MG63 (cell line): ENCODE measurements at regions not wholly inside any gene's neighbourhood (a gene's known extent, or its start where the extent isn't known, plus 50 kb on each side); places are given as distances from the start of the nearest gene placed in this dataset.
"Not testable (repeated sequence)": the region's sequence is repeated elsewhere in the genome, so short reads cannot be mapped to it uniquely, and the experiment has no call there.

Experiments
- DNase-seq: peaks from one replicate; pipeline ENCODE4 v3.0.0-alpha.2; 2020
- H3K27me3 ChIP-seq: fragments of 250-450 bp; sonication (Bioruptor Pico); 2 replicates; pipeline ENCODE4 v1.5.1; 2020; ENCODE audit warnings: mild to moderate bottlenecking, moderate library complexity
- H3K36me3 ChIP-seq: fragments of 250-450 bp; sonication (Bioruptor Pico); 2 replicates; pipeline ENCODE4 v1.5.1; 2020; ENCODE audit warnings: mild to moderate bottlenecking, moderate library complexity
- H3K4me3 ChIP-seq: fragments of 250-450 bp; sonication (Bioruptor Pico); 2 replicates; pipeline ENCODE4 v1.5.1; 2020; ENCODE audit warnings: mild to moderate bottlenecking, moderate library complexity
- H3K9me3 ChIP-seq: fragments of 250-450 bp; sonication (Bioruptor Pico); 2 replicates; pipeline ENCODE4 v1.5.1; 2020; ENCODE audit warnings: mild to moderate bottlenecking, moderate library complexity

DNA sequence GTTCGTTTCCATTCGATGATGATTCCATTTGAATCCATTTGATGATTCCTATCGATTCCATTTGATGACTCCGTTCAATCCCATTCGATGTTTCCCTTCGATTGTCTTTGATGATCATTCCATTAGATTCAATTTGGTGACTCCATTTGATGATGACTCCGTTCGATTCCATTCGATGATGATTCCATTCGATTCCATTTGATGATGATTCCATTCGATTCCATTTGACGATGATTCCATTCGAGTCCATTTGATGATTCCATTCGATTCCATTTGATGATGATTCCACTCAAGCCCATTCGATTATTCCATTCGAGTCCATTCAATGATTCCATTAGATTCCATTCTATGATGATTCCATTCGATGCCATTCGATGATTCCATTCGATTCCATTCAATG is 2730.6 kb downstream of the RPIA start:
- H3K36me3 ChIP-seq, H3K27me3 ChIP-seq, H3K4me3 ChIP-seq, DNase-seq: not testable (repeated sequence)
- H3K9me3 ChIP-seq = peaks cover 18% of the 10 kb centered on the region

DNA sequence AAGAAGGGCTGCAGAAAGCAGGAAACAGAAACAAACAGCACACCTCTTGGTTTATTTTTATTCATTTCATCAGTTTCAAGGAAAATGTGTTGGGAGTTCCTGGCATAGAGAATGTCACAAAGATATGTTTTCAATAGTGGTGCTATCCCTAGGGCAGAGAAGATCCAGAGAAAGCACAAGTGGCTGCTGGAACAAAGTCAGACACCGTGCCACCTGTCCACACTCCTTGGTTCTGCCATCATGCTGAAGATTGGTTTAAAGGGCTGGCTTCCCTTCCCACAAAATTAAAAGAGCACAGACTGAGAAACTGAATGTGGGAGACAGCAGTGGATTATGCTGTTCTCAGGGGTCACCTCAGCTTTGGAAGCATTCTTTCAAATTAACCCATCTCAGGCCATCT is 2735.7 kb downstream of the RPIA start:
- H3K36me3 ChIP-seq, DNase-seq, H3K9me3 ChIP-seq, H3K27me3 ChIP-seq, H3K4me3 ChIP-seq: not testable (repeated sequence)

DNA sequence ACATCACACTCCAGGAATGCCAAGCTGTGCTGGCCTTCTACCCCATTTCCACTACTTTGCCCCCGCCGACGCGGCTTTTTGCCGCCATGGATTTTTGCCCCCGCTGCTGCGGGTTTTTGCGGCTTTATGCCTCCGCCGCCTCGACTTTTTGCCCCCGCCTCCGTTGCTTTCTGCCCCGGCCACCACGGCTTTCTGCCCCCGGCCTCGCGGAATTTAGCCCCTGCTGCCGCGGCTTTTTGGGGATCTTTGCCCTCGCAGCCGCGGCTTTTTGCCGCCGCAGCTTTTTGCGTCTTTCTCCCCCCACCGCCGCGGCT is 2750.4 kb downstream of the RPIA start:
- DNase-seq, H3K36me3 ChIP-seq, H3K9me3 ChIP-seq: not testable (repeated sequence)
- Histone ChIP-seq H3K27me3 (peaks cover 17% of the 10 kb centered on the region), H3K4me3 (peak overlapping the region; percentile 33; the same call in 1 of the 2 replicates)

DNA sequence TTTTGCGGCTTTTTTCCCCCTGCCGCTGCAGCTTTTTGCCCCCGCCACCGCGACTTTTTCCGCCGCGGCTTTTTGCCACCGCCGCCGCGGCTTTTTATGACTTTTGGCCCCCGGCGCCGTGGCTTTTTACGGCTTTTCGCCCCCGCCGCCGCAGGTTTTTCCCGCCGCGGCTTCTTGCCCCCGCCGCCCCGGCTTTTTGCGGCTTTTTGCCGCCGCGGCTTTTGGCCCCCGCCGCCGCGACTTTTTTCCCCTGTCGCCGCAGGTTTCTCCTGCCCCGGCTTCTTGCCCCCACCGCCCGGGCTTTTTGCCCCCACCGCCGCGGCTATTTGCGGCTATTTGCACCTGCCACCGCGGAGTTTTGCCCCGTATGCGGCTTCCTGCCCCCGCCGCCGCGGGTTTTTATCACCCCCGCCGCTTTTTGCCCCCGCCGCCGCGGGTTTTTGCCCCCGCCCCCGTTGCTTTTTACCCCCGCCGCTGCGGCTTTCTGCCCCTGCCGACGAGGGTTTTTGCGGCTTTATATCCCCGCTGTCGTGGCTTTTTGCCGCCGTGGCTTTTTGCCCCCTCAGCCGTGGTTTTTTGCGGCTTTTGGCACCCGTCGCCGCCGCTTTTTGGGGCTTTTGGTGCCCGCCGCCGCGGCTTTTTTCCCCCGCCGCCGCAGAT is 2750.9 kb downstream of the RPIA start:
- no peaks in the 10 kb centered on the region for H3K36me3 ChIP-seq
- no peaks in the 10 kb centered on the region for H3K9me3 ChIP-seq
- peak overlapping the region; percentile 33 for H3K4me3 ChIP-seq
- H3K27me3 ChIP-seq = peaks cover 17% of the 10 kb centered on the region
- peak; percentile 17 for DNase-seq

DNA sequence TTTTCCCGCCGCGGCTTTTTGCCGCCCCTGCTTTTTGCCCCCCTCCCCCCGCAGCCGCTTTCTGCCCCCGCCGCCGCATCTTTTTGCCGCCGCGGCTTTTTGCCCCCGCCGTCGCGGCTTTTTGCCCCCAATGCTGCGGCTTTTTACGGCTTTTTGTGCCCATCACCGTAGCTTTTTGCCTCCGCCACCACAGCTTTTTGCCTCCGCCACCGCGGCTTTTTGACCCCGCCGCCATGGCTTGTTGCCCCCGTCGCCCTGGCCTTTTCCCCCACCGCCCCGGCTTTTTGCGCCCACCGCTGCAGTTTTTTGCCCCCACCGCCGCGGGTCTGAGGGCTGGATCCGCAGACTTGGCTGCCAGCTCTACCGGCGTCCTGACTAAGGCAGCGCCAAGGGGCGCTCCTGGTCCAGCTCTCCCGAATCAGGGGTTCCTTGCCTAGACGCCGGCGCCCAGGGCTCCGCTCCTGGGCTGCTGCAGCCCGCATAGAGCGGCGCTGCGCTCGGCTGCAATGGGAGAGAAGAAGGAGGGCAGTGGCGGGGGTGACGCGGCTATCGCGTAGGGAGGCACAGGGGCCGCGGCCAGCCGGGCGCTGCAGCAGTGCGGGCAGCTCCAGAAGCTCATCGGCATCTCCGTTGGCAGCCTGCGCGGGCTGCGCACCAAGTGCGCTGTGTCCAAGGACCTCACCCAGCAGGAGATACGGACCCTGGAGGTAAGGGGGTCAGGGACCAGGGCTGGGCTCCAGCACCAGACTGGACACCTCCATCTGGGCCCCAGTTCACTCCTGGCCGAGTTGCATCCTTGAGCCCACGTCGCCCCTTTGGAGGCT is 2751.6 kb downstream of the RPIA start:
- not testable (repeated sequence) for DNase-seq, H3K9me3 ChIP-seq, H3K36me3 ChIP-seq
- Histone ChIP-seq H3K27me3 (peaks cover 17% of the 10 kb centered on the region), H3K4me3 (peak overlapping the region; percentile 33; the same call in 1 of the 2 replicates)

DNA sequence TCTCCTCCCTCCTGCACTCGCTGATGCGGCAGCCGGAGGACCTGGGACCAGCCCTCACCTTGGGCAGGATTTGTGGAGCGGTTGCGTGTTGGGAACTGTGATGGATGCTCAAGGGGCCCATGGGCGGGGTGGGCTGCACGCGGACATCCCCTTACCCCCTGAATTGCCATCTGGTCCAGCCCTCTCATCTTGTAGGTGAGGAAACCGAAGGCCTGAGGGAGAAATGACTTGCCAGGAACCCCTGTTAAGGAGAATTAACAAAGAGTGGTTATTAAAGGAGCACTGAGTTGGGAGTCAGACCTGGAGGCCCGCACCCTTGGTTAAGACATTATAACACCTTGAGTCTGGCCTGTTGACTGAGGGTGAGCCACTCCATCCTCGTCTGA is 2752.2 kb downstream of the RPIA start:
- not testable (repeated sequence) for H3K4me3 ChIP-seq, H3K9me3 ChIP-seq, DNase-seq, H3K36me3 ChIP-seq
- peaks cover 17% of the 10 kb centered on the region for H3K27me3 ChIP-seq

DNA sequence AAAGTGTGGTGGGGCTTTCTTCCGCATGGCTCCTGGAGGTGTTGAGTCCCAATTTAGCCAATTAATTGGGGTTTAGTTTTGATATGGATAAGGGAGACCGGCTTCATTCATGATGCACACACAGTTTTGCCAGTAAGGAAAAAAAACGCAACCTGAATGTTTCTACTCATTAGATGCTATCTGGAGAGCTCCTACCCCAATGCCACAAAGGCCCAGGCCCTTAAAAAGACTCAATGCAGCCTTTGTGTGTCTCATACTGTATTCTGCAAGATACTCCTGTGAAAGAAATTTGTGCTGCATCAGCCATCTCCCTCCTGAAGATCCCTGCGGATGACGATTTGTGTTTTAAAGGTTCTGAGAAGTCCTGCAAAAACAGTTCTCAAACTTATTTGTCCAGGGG is 2754.2 kb downstream of the RPIA start:
- H3K9me3 ChIP-seq, H3K36me3 ChIP-seq, DNase-seq, H3K4me3 ChIP-seq: not testable (repeated sequence)
- peaks cover 17% of the 10 kb centered on the region for H3K27me3 ChIP-seq

DNA sequence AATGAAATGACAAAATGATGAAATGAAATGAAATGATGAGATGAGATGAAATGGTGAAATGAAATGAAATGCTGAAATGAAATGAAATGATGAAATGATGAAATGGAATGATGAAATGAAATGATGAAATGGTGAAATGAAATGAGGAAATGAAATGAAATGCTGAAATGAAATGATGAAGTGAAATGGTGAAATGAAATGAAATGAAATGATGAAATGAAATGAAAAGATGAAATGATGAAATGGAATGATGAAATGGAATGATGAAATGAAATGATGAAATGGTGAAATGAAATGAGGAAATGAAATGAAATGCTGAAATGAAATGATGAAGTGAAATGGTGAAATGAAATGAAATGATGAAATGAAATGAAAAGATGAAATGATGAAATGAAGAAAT is 2755.0 kb downstream of the RPIA start:
- not testable (repeated sequence) for H3K36me3 ChIP-seq, DNase-seq, H3K9me3 ChIP-seq, H3K4me3 ChIP-seq
- H3K27me3 ChIP-seq = peaks cover 15% of the 10 kb centered on the region

DNA sequence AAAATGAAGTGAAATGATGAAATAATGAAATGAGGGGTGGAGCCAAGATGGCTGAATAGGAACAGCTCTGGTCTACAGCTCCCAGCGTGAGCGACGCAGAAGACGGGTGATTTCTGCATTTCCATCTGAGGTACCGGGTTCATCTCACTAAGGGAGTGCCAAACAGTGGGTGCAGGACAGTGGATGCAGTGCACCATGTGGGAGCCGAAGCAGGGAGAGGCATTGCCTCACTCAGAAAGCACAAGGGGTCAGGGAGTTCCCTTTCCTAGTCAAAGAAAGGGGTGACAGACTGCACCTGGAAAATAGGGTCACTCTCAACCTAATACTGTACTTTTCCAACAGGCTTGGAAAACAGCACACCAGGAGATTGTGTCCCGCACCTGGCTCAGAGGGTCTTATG is 2755.4 kb downstream of the RPIA start:
- peaks cover 14% of the 10 kb centered on the region for H3K27me3 ChIP-seq
- not testable (repeated sequence) for H3K36me3 ChIP-seq, H3K4me3 ChIP-seq, H3K9me3 ChIP-seq, DNase-seq

DNA sequence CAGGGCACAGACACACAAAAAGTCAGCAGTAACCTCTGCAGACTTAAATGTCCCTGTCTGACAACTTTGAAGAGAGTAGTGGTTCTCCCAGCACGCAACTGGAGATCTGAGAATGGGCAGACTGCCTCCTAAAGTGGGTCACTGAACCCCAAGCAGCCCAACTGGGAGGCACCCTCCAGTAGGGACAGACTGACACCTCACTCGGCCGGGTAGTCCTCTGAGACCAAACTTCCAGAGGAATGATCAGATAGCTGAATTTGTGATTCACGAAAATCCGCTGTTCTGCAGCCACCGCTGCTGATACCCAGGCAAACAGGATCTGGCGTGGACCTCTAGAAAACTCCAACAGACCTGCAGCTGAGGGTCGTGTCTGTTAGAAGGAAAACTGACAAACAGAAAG is 2756.0 kb downstream of the RPIA start:
- not testable (repeated sequence) for DNase-seq, H3K36me3 ChIP-seq, H3K27me3 ChIP-seq, H3K9me3 ChIP-seq, H3K4me3 ChIP-seq

DNA sequence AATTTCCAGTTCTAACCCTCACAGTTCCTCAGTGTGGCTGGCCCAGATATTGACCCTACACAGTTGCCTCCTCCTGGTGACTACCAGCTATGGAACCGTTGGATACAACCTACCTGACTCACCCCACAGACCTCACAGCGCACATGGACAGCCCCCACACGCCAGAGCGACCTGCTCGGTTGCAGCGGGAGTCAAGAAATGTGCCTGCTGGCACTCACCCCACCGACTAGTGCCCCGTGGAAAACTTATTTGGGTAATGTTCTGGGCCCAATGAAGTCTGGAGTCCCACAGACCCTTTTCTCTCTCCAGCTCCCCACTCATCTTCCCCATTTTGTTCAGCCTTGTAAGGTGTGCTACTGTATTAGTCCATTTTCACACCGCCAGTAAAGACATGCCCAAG is 2770.8 kb downstream of the RPIA start:
- H3K4me3 ChIP-seq, H3K27me3 ChIP-seq, DNase-seq, H3K36me3 ChIP-seq, H3K9me3 ChIP-seq: not testable (repeated sequence)

DNA sequence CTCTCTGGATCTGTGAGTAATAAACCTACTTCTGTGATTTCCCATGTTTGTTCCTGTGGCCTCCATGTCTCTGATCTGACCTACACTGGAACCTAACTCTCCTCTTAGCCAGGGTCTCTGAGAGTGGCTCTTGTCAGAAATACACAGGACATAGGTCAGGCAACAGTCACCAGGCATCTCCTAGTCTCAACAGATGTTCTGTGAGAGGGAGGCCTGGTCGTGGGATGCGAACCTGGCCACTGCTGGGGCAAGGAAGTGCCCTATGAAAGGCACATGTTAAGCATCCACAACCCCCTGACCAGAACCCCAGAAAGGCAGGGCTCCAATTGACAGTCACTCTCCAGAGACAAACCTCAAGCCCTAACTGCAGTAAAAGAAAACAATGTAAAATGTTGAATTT is 2771.5 kb downstream of the RPIA start:
- DNase-seq, H3K36me3 ChIP-seq, H3K9me3 ChIP-seq, H3K4me3 ChIP-seq, H3K27me3 ChIP-seq: not testable (repeated sequence)

DNA sequence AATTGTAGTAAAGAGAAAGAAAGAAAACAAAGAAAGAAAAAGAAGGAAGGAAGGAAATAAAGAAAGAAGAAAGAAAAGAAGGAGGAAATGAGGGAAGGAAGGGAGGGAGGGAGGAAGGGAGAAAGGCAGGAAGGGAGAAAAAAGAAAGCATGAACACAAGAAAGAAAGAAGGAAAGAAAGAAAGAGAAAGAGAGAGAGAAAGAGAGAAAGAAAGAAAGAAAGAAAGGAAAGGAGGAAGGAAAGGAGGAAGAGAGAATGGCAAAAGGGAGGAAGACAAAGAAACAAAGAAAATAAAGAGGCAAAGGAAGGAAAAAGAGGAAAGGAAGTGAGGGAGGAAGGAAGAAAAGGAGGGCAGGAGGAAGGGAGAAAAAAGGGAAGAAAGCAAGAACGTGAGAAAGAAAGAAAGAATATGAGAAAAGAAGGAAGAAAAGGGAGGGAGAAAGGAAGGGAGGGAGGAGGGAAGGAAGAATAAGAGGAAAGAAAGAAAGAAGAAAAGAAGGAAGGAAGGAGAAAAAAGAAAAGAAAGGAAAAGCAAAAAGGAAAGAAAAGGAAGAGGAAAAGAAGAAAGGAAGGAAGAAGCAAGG is 2775.4 kb downstream of the RPIA start:
- not testable (repeated sequence) for H3K27me3 ChIP-seq, DNase-seq, H3K9me3 ChIP-seq, H3K36me3 ChIP-seq, H3K4me3 ChIP-seq

DNA sequence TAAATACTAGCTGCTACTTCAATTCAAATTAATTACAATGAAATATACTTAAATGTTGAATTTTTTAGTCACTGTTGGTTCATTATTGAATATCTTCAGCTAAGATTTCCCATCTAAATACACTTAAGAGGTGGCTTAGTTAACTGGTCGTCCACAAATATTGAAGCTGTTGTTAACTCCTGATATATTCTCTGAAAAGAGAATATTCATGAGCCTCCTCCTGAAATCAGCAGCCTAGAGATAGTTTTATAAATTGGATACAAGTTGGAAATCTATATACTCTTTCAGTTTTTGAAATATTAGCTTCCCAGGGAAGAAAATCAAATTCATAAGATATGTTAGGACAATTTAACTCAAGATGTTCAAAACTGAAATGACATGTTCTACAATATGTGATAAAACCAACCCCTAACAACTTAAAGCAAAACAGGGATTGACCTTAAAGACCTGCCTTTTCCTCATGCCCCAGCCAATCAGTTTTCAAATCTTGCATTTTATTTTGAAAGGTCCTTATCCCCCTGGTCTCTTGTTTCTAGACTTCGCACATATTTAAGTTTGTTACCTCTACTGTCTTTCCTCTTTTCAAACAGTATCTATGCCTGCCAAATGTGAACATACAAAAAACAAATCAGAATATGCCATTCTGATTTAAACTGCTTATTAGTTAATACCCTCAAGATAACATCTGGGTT is 2784.9 kb downstream of the RPIA start:
- not testable (repeated sequence) for H3K4me3 ChIP-seq, H3K36me3 ChIP-seq, DNase-seq, H3K9me3 ChIP-seq
- peaks cover 19% of the 10 kb centered on the region for H3K27me3 ChIP-seq

DNA sequence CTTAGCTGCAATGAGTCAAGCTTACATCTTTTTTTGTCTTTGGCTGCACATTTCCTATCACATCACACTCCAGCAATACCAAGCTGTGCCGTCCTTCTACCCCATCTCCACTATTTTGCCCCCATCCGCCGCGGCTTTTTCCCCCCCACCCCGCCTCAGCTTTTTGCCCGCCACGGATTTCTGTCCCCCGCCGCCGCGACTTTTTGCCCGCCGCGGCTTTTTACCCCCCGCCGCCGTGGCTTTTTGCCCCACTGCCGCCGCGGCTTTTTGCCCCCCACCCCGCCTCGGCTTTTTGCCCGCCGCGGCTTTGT is 2785.4 kb downstream of the RPIA start:
- H3K9me3 ChIP-seq, H3K4me3 ChIP-seq, H3K36me3 ChIP-seq, DNase-seq: not testable (repeated sequence)
- peaks cover 22% of the 10 kb centered on the region for H3K27me3 ChIP-seq

DNA sequence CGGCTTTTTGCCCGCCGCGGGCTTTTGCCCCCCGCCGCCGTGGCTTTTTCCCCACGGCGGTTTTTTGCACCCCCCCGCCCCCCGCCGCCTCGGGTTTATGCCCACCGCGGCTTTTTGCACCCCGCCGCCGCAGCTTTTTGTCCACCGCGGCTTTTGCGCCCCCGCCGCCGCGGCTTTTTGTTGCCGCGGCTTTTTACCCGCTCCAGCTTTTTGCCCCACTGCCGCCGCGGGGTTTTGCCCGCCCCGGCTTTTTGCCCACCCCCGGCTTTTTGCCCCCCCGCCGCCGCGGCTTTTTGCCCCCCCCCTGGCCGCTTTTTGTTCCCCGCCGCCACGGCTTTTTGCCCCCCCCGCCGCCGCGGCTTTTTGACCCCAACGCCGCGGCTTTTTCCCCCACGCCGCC is 2785.8 kb downstream of the RPIA start:
- H3K4me3 ChIP-seq, H3K9me3 ChIP-seq, H3K36me3 ChIP-seq, DNase-seq: not testable (repeated sequence)
- H3K27me3 ChIP-seq = peaks cover 19% of the 10 kb centered on the region

DNA sequence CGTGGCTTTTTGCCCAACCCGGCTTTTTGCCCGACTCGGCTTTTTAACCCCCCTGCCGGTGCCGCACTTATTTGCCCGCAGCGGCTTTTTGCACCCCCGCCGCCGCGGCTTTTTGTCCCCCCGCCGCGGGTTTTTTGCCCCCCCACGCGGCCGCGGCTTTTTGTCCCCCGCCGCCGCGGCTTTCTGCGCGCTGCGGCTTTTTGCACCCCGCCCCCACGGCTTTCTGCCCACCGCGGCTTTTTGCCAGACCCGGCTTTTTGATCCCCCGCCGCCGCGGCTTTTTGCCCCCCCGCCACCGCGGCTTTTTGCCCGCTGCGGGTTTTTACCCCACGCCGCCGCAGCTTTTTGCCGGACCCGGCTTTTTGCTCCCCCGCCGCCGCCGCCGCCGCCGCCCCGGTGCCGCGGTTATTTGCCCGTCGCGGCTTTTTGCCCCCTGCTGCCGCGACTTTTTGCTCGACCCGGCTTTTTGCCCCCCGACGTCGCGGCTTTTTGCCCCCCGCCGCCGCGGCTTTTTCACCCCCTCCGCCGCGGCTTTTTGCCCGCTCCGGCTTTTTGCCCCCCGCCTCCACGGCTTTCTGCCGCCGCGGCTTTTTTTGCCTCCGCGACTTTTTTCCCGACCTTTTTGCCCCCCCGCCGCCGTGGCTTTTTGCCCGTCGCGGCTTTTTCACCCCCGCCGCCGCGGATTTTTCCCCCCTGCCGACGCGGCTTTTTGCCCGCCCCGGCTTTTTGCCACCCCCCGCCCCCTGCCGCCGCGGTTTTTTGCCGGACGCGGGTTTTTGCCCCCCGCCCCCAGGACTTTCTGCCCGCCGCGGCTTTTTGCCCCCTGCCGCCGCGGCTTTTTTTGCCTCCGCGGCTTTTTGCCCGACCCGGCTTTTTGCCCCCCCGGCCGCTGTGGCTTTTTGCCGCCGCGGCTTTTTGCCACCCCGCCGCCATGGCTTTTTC is 2786.5 kb downstream of the RPIA start:
- H3K9me3 ChIP-seq = no peaks in the 10 kb centered on the region
- peak overlapping the region; percentile 39 for H3K4me3 ChIP-seq
- peak; percentile 14 for DNase-seq
- H3K36me3 ChIP-seq = no peaks in the 10 kb centered on the region
- peaks cover 19% of the 10 kb centered on the region for H3K27me3 ChIP-seq
